RWPE2 (cell line): ENCODE measurements at regions not wholly inside any gene's neighbourhood (a gene's known extent, or its start where the extent isn't known, plus 50 kb on each side); places are given as distances from the start of the nearest gene placed in this dataset.
"Not testable (repeated sequence)": the region's sequence is repeated elsewhere in the genome, so short reads cannot be mapped to it uniquely, and the experiment has no call there.

Source experiments
- ATAC-seq: fragments of 200-7000 bp; cut with Tn5 transposase; 3 replicates; pipeline ENCODE4 v1.9.1; 2021; ENCODE audit warnings: low read depth
- DNase-seq: peaks from one replicate; pipeline ENCODE4 v3.0.0-alpha.2; 2020; ENCODE audit warnings: low spot score
- H3K27ac ChIP-seq: fragments of 450-650 bp; 2 replicates; pipeline ENCODE4 v1.5.1; 2017; ENCODE audit warnings: mild to moderate bottlenecking; ENCODE audit not compliant: poor library complexity, severe bottlenecking
- H3K27me3 ChIP-seq: fragments of 250-450 bp; sonication (Bioruptor Pico); 2 replicates; pipeline ENCODE4 v1.5.1; 2021; ENCODE audit warnings: mild to moderate bottlenecking, moderate library complexity; ENCODE audit not compliant: insufficient read depth, poor library complexity, severe bottlenecking
- H3K36me3 ChIP-seq: fragments of 250-450 bp; sonication (Bioruptor Pico); 2 replicates; pipeline ENCODE4 v1.5.1; 2020; ENCODE audit warnings: low read depth, mild to moderate bottlenecking, moderate library complexity
- H3K4me1 ChIP-seq: fragments of 250-450 bp; sonication (Bioruptor Pico); 2 replicates; pipeline ENCODE4 v1.5.1; 2021; ENCODE audit warnings: mild to moderate bottlenecking, moderate library complexity; ENCODE audit not compliant: insufficient read depth, poor library complexity, severe bottlenecking
- H3K4me3 ChIP-seq: fragments of 250-450 bp; sonication (Bioruptor Pico); 2 replicates; pipeline ENCODE4 v1.5.1; 2021; ENCODE audit warnings: mild to moderate bottlenecking, moderate library complexity; ENCODE audit not compliant: severe bottlenecking
- H3K9me3 ChIP-seq: fragments of 250-450 bp; sonication (Bioruptor Pico); 2 replicates; pipeline ENCODE4 v1.5.1; 2021; ENCODE audit warnings: mild to moderate bottlenecking, moderate library complexity; ENCODE audit not compliant: severe bottlenecking
- TF ChIP-seq, protein P1 (sequence below): fragments of 450-650 bp; IDR thresholded peaks from one replicate; pipeline ENCODE4 v1.5.1; 2017; ENCODE audit warnings: mild to moderate bottlenecking, moderate library complexity; ENCODE audit not compliant: poor library complexity, severe bottlenecking

DNA sequence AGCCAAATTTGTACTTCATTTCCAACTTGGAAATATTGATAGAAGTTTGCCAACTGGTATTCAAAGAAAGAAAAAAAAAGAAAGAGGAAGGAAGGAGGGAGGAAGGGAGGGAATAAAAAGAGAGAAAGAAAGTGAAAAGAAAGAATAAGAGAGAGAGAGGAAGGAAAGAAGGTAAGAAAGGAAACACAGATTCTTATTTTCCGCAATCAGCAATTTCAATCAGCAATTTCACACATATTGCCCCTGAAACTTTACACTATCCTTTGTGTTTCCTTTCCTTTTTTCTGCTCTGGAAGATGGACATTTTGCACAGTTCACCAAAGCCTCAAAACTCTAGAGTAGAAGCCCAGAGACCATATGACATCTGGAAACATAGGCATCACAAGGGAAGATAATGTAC, 888.1 kb downstream of the REEP3 start:
- Histone ChIP-seq H3K4me3 (no peak overlapping the region), H3K27me3 (peaks cover 3% of the 10 kb centered on the region), H3K27ac (no peak overlapping the region), H3K9me3 (no peaks in the 10 kb centered on the region), H3K36me3 (no peaks in the 10 kb centered on the region), H3K4me1 (no peaks in the 10 kb centered on the region)
- TF ChIP-seq, protein P1, sequence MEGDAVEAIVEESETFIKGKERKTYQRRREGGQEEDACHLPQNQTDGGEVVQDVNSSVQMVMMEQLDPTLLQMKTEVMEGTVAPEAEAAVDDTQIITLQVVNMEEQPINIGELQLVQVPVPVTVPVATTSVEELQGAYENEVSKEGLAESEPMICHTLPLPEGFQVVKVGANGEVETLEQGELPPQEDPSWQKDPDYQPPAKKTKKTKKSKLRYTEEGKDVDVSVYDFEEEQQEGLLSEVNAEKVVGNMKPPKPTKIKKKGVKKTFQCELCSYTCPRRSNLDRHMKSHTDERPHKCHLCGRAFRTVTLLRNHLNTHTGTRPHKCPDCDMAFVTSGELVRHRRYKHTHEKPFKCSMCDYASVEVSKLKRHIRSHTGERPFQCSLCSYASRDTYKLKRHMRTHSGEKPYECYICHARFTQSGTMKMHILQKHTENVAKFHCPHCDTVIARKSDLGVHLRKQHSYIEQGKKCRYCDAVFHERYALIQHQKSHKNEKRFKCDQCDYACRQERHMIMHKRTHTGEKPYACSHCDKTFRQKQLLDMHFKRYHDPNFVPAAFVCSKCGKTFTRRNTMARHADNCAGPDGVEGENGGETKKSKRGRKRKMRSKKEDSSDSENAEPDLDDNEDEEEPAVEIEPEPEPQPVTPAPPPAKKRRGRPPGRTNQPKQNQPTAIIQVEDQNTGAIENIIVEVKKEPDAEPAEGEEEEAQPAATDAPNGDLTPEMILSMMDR, result no peak
- no peak for ATAC-seq
- DNase-seq, result no peak

DNA sequence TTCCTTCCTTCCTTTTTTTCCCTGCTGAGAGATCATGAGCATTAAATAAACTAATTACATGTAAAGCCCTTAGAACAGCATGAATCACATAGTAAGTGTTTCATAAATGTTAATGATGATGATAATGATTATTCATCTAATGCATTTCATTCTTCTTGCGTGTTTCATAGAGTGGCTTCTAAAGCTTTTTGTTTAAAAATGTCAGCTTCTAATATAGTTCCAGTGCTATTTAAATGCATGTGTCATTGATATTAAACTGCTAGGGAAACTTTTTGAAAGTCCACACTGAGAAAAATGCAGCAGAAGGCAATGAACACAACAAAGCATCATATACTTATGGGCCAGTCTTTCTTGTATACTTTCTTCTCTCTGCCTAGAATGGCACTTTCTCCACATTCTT, 894.8 kb downstream of the REEP3 start:
- ATAC-seq, result no peak
- TF ChIP-seq, protein P1, result no peak
- Histone ChIP-seq H3K9me3 (no peaks in the 10 kb centered on the region), H3K36me3 (no peaks in the 10 kb centered on the region), H3K27ac (no peak overlapping the region), H3K4me3 (no peak overlapping the region), H3K4me1 (no peaks in the 10 kb centered on the region), H3K27me3 (peaks cover 9% of the 10 kb centered on the region)
- DNase-seq, result no peak

DNA sequence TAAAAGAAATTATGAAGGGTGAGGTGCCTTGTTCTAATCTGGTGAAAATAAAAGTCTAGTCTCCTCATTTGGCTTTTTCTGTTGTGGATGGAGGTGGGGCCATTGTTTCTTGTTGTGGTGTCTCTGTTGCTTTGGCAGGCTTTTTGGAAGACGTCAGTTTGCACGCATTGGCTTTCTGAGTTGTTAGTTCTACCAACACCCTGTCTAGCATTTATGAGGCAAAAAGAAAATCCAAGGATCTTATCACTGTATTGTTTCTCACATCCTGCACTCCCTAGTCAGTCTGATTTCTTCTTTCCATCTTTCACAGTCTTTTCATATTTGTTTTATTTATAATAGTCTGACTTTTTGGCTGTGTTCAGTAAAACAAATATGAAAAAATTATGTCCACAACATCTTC, 898.3 kb downstream of the REEP3 start:
- Histone ChIP-seq H3K4me3 (no peak overlapping the region), H3K9me3 (no peaks in the 10 kb centered on the region), H3K4me1 (no peaks in the 10 kb centered on the region), H3K36me3 (no peaks in the 10 kb centered on the region), H3K27me3 (peaks cover 9% of the 10 kb centered on the region), H3K27ac (no peak overlapping the region)
- no peak for ATAC-seq
- no peak for DNase-seq
- TF ChIP-seq, protein P1, result no peak

DNA sequence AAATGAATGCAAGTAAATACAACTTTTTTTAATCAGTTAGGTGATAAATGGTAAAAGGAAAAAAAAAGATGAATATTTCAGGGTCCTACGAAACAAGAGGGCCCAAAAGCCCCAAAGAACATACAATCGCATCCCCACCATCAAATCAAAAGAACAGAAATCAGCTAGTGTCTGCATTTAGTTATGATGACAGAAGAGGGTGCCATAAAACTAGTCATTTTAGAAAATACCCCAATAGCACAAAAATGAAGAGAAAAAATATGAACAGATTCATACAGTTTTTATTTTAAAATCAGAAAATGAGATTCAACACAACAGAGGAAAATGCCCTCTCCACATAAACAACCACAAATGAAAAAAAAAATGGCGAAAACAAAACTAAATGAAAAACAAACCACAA, 905.5 kb downstream of the REEP3 start:
- DNase-seq (no peak), ATAC-seq (no peak)
- Histone ChIP-seq H3K4me3 (no peak overlapping the region), H3K36me3 (no peaks in the 10 kb centered on the region), H3K9me3 (no peaks in the 10 kb centered on the region), H3K27me3 (peaks cover 4% of the 10 kb centered on the region), H3K27ac (no peak overlapping the region), H3K4me1 (no peaks in the 10 kb centered on the region)
- TF ChIP-seq, protein P1, result no peak

DNA sequence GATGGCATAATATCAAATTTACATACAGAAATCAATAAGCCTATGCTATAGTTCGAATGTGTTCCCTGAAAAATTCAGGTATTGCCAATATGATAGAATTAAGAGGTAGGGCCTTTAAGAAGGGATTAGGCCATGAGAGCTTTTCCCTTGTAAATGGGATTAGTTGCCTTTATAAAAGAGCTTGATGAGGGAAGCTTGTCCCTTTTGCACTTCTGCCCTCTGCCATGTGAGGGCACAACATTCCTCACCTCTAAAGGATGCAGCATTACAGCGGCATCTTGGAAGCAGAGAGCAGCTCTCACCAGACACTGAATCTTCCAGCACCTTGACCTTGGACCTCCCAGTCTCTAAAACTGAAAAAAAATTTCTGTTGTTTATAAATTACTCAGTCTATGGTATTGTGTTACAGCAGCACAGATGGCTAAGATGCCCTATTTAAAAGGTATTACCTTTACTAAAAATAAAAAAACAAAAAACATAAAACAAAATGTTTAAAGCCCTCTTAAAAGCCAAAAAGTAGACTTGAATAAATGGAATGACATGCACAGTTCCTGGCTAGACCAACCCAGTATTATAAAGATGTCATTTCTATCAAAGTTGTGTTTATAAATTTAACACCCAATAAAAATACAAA, 909.6 kb downstream of the REEP3 start:
- TF ChIP-seq, protein P1, result peak; percentile 31
- no peak overlapping the region for H3K4me3 ChIP-seq
- peaks cover 4% of the 10 kb centered on the region for H3K27me3 ChIP-seq
- no peaks in the 10 kb centered on the region for H3K4me1 ChIP-seq
- ATAC-seq (peak; percentile 56), DNase-seq (no peak)
- no peak overlapping the region for H3K27ac ChIP-seq
- no peaks in the 10 kb centered on the region for H3K36me3 ChIP-seq
- no peaks in the 10 kb centered on the region for H3K9me3 ChIP-seq

DNA sequence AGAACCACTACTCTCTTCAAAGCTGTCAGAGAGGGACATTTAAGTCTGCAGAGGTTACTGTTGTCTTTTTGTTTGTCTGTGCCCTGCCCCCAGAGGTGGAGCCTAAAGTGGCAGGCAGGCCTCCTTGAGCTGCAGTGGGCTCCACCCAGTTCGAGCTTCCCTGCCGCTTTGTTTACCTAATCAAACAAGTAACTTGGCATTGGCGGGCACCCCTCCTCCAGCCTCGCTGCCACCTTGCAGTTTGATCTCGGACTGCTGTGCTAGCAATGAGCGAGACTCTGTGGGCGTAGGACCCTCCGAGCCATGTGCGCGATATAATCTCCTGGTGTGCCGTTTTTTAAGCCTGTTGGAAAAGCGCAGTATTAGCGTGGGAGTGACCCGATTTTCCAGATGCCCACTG, 920.7 kb downstream of the REEP3 start:
- not testable (repeated sequence) for ATAC-seq, H3K27ac ChIP-seq, H3K9me3 ChIP-seq, H3K4me1 ChIP-seq, H3K36me3 ChIP-seq, H3K4me3 ChIP-seq, DNase-seq
- peaks cover 15% of the 10 kb centered on the region for H3K27me3 ChIP-seq
